T-cell (primary cell): ENCODE measurements at regions not wholly inside any gene's neighbourhood (a gene's known extent, or its start where the extent isn't known, plus 50 kb on each side); places are given as distances from the start of the nearest gene placed in this dataset.

Source experiments
- ATAC-seq, 4 experiments: fragments of 200-7000 bp in 3 of 4; fragments of 150-1000 bp in 1 of 4; cut with Tn5 transposase; replicated peaks in 1 of 4; 1 replicate in 3 of 4; 2 replicates in 1 of 4; pipeline ENCODE4 v1.10.0; 2021; ENCODE audit warnings: moderate library complexity in 3 of 4, mild to moderate bottlenecking in 2 of 4, moderate number of reproducible peaks in 1 of 4
- CTCF ChIA-PET, 2 donors: fragments of 300-600 bp; sonication (Branson Sonifier 250); formaldehyde crosslinking; loops; one replicate each; lab custom pipeline; 2022; ENCODE audit warnings: antibody characterized with exemption in 2 of 2; lab: Charles Lee
- POLR2A ChIA-PET, 2 donors: fragments of 300-600 bp; sonication (Branson Sonifier 250); formaldehyde crosslinking; loops; one replicate each; lab custom pipeline; 2022; ENCODE audit warnings: antibody characterized with exemption in 2 of 2; lab: Charles Lee
- DNase-seq, 35 experiments: peaks; one replicate each; pipeline versions ENCODE4 v3.0.0 to v3.0.0-alpha.2; 2013 to 2023
- H3K27ac ChIP-seq: one replicate; pipeline ENCODE4 v1.5.1; 2013; ENCODE audit warnings: low read length
- H3K27me3 ChIP-seq, 2 experiments: replicated peaks in 1 of 2; 1 replicate in 1 of 2; 2 replicates in 1 of 2; pipeline versions ENCODE4 v1.6.1 to v1.7.0; 2013; ENCODE audit warnings: low read length in 1 of 2, mixed read lengths in 1 of 2; ENCODE audit not compliant: control insufficient read depth in 2 of 2, insufficient read depth in 2 of 2; ENCODE audit errors: extremely low read depth in 1 of 2
- H3K36me3 ChIP-seq, 2 donors: 1 replicate in 1 of 2; 2 replicates in 1 of 2; pipeline versions ENCODE4 v1.6.1 to v1.7.0; 2013; ENCODE audit warnings: low read length in 1 of 2; ENCODE audit not compliant: control insufficient read depth in 2 of 2, insufficient read depth in 1 of 2; ENCODE audit errors: extremely low read depth in 1 of 2
- H3K4me1 ChIP-seq, 2 experiments: 1 replicate in 1 of 2; 2 replicates in 1 of 2; pipeline versions ENCODE4 v1.6.1 to v1.7.0; 2013; ENCODE audit warnings: low read length in 2 of 2, mixed read lengths in 1 of 2; ENCODE audit not compliant: insufficient read depth in 2 of 2, control insufficient read depth in 1 of 2; ENCODE audit errors: extremely low read depth in 1 of 2
- H3K4me3 ChIP-seq, 2 donors: 1 replicate in 1 of 2; 2 replicates in 1 of 2; pipeline versions ENCODE4 v1.5.1 to v1.7.0; 2013; ENCODE audit warnings: mild to moderate bottlenecking in 2 of 2, low read length in 1 of 2, moderate library complexity in 1 of 2; ENCODE audit not compliant: control insufficient read depth in 1 of 2; ENCODE audit errors: extremely low read depth in 1 of 2
- H3K9me3 ChIP-seq: 2 replicates; pipeline ENCODE4 v1.7.0; 2013
- H3K27ac Mint-ChIP-seq, 2 donors: one replicate each; pipeline ENCODE4 v1.8.0; 2020 to 2021; ENCODE audit warnings: mild to moderate bottlenecking in 2 of 2, mixed read lengths in 2 of 2
- H3K27me3 Mint-ChIP-seq, 2 donors: one replicate each; pipeline ENCODE4 v1.8.0; 2021 to 2022; ENCODE audit warnings: mixed read lengths in 2 of 2
- H3K36me3 Mint-ChIP-seq: one replicate; pipeline ENCODE4 v1.8.0; 2021; ENCODE audit warnings: mixed read lengths
- H3K4me1 Mint-ChIP-seq, 3 donors: one replicate each; pipeline ENCODE4 v1.8.0; 2020 to 2022; ENCODE audit warnings: mixed read lengths in 3 of 3, mild to moderate bottlenecking in 1 of 3
- H3K4me3 Mint-ChIP-seq, 3 donors: one replicate each; pipeline ENCODE4 v1.8.0; 2020 to 2022; ENCODE audit warnings: mild to moderate bottlenecking in 3 of 3, mixed read lengths in 3 of 3, moderate library complexity in 3 of 3
- H3K9me3 Mint-ChIP-seq, 3 donors: one replicate each; pipeline ENCODE4 v1.8.0; 2020 to 2022; ENCODE audit warnings: mixed read lengths in 3 of 3
- WGBS: methylation state at CpG from one replicate; pipeline ENCODE4 v1.1.5; 2013; ENCODE audit warnings: missing lambda C conversion rate; ENCODE audit not compliant: insufficient coverage; 5-methylcytosine and 5-hydroxymethylcytosine counted together

DNA sequence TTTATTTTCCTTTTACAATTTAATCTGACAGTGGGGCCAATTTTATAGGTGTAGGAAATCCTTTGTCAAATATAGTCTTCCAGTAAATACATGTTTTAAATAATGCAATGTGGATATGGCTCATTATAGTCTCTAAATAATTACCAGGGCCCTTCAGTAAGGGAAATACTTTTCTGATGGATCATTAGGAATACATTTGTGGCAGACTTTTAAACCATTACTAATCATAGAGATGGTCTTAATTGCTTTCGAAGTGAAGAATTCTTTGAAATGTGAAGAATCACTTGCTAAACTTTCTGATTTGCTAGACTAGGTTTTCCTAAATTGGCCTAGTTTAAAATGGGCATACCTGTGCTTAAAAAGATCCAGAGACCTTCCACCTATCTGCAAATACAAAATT lies 105.6 kb upstream of the ELL2 start:
- Mint-ChIP-seq H3K4me3 (no peak overlapping the region), H3K27me3 (no peaks in the 10 kb centered on the region), H3K27ac (no peak overlapping the region), H3K9me3 (no peaks in the 10 kb centered on the region), H3K4me1 (no peaks in the 10 kb centered on the region), H3K36me3 (no peaks in the 10 kb centered on the region)
- Histone ChIP-seq H3K27me3 (no peaks in the 10 kb centered on the region), H3K9me3 (no peaks in the 10 kb centered on the region), H3K4me1 (no peaks in the 10 kb centered on the region), H3K36me3 (no peaks in the 10 kb centered on the region), H3K27ac (no peak overlapping the region), H3K4me3 (no peak overlapping the region)
- no CpG with 5 or more reads among the region's 1 CpG for WGBS
- no peak for DNase-seq
- ATAC-seq: no peak
- POLR2A ChIA-PET: no interaction called here
- CTCF ChIA-PET: no interaction called here

DNA sequence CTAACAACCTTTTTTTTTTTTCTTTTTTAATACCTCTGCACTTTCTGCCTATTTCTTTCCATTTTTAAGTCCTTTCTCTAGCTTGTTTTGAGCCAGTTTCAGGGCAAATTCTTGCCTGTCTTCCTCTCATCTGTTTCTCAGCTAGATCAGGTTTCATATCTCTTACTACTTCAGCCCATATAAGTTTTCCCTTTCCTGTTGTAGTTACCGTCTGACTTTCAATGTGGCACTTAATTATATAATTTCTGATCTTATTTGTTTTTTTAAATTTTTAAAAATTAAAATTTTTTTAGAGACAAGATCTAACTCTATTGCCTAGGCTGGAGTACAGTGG lies 104.7 kb upstream of the ELL2 start:
- no peak for DNase-seq
- ChIA-PET CTCF (no interaction called here), POLR2A (interaction anchor here in 1 of 2 donors (0.7 kb wide), 1 partner anchor 14 kb away, joined by 3 read pairs; no protein-coding TSS in a partner anchor)
- H3K9me3 ChIP-seq: no peaks in the 10 kb centered on the region
- H3K36me3 ChIP-seq: no peaks in the 10 kb centered on the region
- H3K4me3 Mint-ChIP-seq: no peak overlapping the region
- H3K27me3 Mint-ChIP-seq: no peaks in the 10 kb centered on the region
- H3K9me3 Mint-ChIP-seq: no peaks in the 10 kb centered on the region
- no peaks in the 10 kb centered on the region for H3K4me1 ChIP-seq
- H3K36me3 Mint-ChIP-seq: no peaks in the 10 kb centered on the region
- H3K27ac ChIP-seq: no peak overlapping the region
- no peak overlapping the region for H3K27ac Mint-ChIP-seq
- no peak for ATAC-seq
- WGBS: no CpG with 5 or more reads among the region's 1 CpG
- no peaks in the 10 kb centered on the region for H3K27me3 ChIP-seq
- H3K4me3 ChIP-seq: no peak overlapping the region
- H3K4me1 Mint-ChIP-seq: no peaks in the 10 kb centered on the region

DNA sequence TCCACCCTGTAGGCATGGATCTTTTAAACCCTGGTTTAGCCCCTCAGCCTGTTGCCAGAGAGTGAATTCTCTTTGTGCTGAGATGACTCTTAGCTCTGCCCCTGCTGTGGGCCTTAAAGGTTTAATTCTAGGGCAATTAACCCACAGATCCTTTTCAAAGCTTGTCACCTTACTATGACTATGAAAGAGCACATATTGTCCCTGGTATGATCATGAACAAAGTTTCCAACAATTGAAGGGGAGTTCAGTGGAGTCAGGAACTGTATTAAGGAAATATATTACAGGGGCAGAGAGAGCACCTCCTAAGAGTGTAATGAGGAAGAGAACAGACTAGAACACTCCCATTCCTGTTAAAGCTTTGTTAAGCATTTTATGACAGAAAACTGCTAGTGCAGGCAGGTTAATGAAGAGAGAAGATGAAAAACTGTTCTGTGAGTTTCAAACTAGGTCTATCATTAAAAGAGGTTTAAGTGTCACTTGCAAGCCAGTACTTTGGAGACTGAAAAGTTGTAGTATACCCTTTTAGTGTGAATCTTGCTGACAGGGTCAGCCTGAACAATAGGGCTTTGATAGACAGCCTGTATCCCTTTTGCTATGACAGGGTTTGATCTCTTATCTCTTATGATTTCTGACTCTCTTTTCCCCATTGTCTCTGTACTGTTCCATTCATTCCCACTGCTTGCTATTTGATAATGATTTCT lies 104.2 kb upstream of the ELL2 start:
- no peaks in the 10 kb centered on the region for H3K36me3 Mint-ChIP-seq
- H3K4me1 Mint-ChIP-seq: no peaks in the 10 kb centered on the region
- DNase-seq (no peak), ATAC-seq (no peak)
- no peaks in the 10 kb centered on the region for H3K36me3 ChIP-seq
- H3K4me3 Mint-ChIP-seq: no peak overlapping the region
- H3K9me3 Mint-ChIP-seq: no peaks in the 10 kb centered on the region
- no peaks in the 10 kb centered on the region for H3K27me3 ChIP-seq
- no peak overlapping the region for H3K27ac Mint-ChIP-seq
- H3K4me1 ChIP-seq: no peaks in the 10 kb centered on the region
- H3K27ac ChIP-seq: no peak overlapping the region
- H3K9me3 ChIP-seq: no peaks in the 10 kb centered on the region
- H3K27me3 Mint-ChIP-seq: no peaks in the 10 kb centered on the region
- H3K4me3 ChIP-seq: no peak overlapping the region
- ChIA-PET POLR2A (interaction anchor here in 1 of 2 donors (0.7 kb wide), 1 partner anchor 14 kb away, joined by 3 read pairs; no protein-coding TSS in a partner anchor), CTCF (interaction anchor here in 1 of 2 donors (0.6 kb wide), 1 partner anchor 342 kb away, joined by 3 read pairs; no protein-coding TSS in a partner anchor)

DNA sequence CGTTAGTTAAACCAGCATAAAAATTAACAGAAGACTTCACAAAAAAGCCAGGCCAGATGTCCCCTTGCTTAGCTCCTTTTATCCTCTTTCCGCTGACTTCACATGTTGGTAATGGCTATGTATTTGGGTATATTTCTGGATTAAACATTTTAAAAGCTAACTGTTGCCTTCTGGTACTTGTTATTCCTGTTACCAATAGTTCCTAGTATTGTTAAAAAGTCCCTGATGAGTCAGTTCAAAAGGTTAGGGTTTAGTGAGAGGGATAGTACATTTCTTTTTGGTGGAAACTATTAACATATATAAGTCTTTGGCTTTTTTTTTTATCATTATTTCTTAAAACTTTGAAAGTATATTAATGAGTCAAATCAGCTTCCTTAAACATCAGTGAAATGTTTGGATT lies 103.2 kb upstream of the ELL2 start:
- Mint-ChIP-seq H3K9me3 (no peaks in the 10 kb centered on the region), H3K27ac (no peak overlapping the region), H3K4me1 (no peaks in the 10 kb centered on the region), H3K4me3 (no peak overlapping the region), H3K27me3 (peaks cover 0 to 1% of the 10 kb centered on the region in 2 donors), H3K36me3 (no peaks in the 10 kb centered on the region)
- Histone ChIP-seq H3K4me1 (no peaks in the 10 kb centered on the region), H3K27ac (no peak overlapping the region), H3K9me3 (no peaks in the 10 kb centered on the region), H3K36me3 (no peaks in the 10 kb centered on the region), H3K4me3 (no peak overlapping the region), H3K27me3 (no peaks in the 10 kb centered on the region)
- ATAC-seq (no peak), DNase-seq (no peak)
- WGBS: no CpG with 5 or more reads among the region's 2 CpGs
- ChIA-PET CTCF (interaction anchor here in 1 of 2 donors (0.5 to 0.6 kb wide), 2 partner anchors 341 to 1038 kb away, joined by 3 to 4 read pairs; no protein-coding TSS in a partner anchor), POLR2A (interaction anchor here in 1 of 2 donors (0.5 kb wide), 1 partner anchor 290 kb away, joined by 4 read pairs; no protein-coding TSS in a partner anchor)

DNA sequence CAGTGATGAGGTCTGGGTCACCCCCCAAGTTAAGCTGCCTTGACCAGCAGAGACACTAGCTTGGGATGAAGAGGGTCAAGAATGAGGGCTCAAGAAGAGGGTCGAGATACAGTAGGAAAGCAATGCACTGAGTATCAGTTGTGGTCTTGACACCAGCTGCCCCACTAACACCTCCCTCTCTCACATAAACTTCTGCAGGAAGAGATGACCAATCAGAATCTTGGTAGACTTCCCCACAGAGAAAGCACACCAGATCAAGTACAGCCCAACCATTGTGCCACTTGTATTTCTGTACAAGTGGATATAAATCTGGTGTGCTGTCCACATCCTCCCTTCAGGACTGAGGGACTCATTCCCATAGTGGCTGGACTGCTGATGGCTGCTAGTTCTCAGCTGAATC lies 101.2 kb upstream of the ELL2 start:
- POLR2A ChIA-PET: interaction anchor here in 1 of 2 donors (0.7 kb wide), 1 partner anchor 184 kb away, joined by 3 read pairs; no protein-coding TSS in a partner anchor
- no peak overlapping the region for H3K27ac Mint-ChIP-seq

DNA sequence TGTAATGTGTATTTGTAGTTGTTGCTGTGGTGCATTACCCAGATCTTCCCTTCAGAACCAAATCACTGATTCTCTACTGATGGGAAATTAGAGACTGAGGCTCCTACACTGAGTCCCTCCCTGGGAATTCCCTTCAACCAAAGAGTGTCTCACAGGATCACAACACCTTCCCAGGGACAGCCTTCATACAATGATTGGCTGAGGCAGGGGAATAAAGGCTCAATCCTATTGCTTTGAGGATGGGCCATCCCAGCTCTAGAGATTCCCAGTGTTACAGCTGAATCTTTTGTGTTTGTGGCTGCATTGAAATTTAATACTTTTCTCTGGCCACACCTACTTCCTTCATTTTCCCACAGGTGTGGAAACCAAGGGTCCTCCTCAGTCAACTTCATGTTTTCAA lies 96.4 kb upstream of the ELL2 start:
- CTCF ChIA-PET: no interaction called here

More for the DNA sequence above, 101.2 kb upstream of the ELL2 start:
- no peaks in the 10 kb centered on the region for H3K9me3 Mint-ChIP-seq
- ATAC-seq (no peak), DNase-seq (no peak)
- Histone ChIP-seq H3K4me3 (no peak overlapping the region), H3K27ac (no peak overlapping the region), H3K27me3 (no peaks in the 10 kb centered on the region), H3K4me1 (no peaks in the 10 kb centered on the region), H3K9me3 (no peaks in the 10 kb centered on the region), H3K36me3 (no peaks in the 10 kb centered on the region)
- H3K27me3 Mint-ChIP-seq: peaks cover 0 to 3% of the 10 kb centered on the region in 2 donors
- WGBS: no CpG with 5 or more reads among the region's 1 CpG
- CTCF ChIA-PET: no interaction called here
- H3K36me3 Mint-ChIP-seq: no peaks in the 10 kb centered on the region
- H3K4me3 Mint-ChIP-seq: no peak overlapping the region
- H3K4me1 Mint-ChIP-seq: no peaks in the 10 kb centered on the region

More for the DNA sequence above, 96.4 kb upstream of the ELL2 start:
- Mint-ChIP-seq H3K4me1 (peaks cover 0 to 3% (median 0%) of the 10 kb centered on the region in 3 donors), H3K36me3 (no peaks in the 10 kb centered on the region), H3K9me3 (no peaks in the 10 kb centered on the region), H3K27ac (no peak overlapping the region), H3K27me3 (peaks cover 3 to 5% of the 10 kb centered on the region in 2 donors), H3K4me3 (no peak overlapping the region)
- Histone ChIP-seq H3K36me3 (no peaks in the 10 kb centered on the region), H3K4me3 (no peak overlapping the region), H3K27me3 (no peaks in the 10 kb centered on the region), H3K9me3 (no peaks in the 10 kb centered on the region), H3K27ac (no peak overlapping the region), H3K4me1 (no peaks in the 10 kb centered on the region)
- DNase-seq (no peak), ATAC-seq (no peak)
- POLR2A ChIA-PET: no interaction called here
